Fibroblast of the aortic adventitia (primary cell): ENCODE measurements at regions not wholly inside any gene's neighbourhood (a gene's known extent, or its start where the extent isn't known, plus 50 kb on each side); places are given as distances from the start of the nearest gene placed in this dataset.

Experiments
- DNase-seq: peaks from one replicate; pipeline ENCODE4 v3.0.0-alpha.2; 2010; ENCODE audit warnings: low read depth
- H3K4me3 ChIP-seq: 2 replicates; pipeline ENCODE4 v1.5.1; 2011; ENCODE audit warnings: low read depth, mild to moderate bottlenecking, control low read depth, low read length, moderate library complexity
- TF ChIP-seq, protein P1 (sequence below): IDR thresholded peaks from 2 replicates; pipeline ENCODE4 v1.5.1; 2011; ENCODE audit warnings: mild to moderate bottlenecking, low read length, control low read depth, inconsistent platforms; ENCODE audit not compliant: insufficient read depth

GRCh38 chr2:240255165-240255491, 114.7 kb upstream of the OTOS start:
- TF ChIP-seq, protein P1, sequence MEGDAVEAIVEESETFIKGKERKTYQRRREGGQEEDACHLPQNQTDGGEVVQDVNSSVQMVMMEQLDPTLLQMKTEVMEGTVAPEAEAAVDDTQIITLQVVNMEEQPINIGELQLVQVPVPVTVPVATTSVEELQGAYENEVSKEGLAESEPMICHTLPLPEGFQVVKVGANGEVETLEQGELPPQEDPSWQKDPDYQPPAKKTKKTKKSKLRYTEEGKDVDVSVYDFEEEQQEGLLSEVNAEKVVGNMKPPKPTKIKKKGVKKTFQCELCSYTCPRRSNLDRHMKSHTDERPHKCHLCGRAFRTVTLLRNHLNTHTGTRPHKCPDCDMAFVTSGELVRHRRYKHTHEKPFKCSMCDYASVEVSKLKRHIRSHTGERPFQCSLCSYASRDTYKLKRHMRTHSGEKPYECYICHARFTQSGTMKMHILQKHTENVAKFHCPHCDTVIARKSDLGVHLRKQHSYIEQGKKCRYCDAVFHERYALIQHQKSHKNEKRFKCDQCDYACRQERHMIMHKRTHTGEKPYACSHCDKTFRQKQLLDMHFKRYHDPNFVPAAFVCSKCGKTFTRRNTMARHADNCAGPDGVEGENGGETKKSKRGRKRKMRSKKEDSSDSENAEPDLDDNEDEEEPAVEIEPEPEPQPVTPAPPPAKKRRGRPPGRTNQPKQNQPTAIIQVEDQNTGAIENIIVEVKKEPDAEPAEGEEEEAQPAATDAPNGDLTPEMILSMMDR: no peak
- no peak for DNase-seq
- no peak overlapping the region for H3K4me3 ChIP-seq

- no peak for DNase-seq
- H3K4me3 ChIP-seq: no peak overlapping the region
- TF ChIP-seq, protein P1: no peak
Observed at GRCh38 chr2:240255811-240256703, 115.6 kb upstream of the OTOS start.

GRCh38 chr2:240256704-240257637, 116.5 kb upstream of the OTOS start:
- no peak for DNase-seq
- H3K4me3 ChIP-seq: no peak overlapping the region
- TF ChIP-seq, protein P1: no peak

DNA sequence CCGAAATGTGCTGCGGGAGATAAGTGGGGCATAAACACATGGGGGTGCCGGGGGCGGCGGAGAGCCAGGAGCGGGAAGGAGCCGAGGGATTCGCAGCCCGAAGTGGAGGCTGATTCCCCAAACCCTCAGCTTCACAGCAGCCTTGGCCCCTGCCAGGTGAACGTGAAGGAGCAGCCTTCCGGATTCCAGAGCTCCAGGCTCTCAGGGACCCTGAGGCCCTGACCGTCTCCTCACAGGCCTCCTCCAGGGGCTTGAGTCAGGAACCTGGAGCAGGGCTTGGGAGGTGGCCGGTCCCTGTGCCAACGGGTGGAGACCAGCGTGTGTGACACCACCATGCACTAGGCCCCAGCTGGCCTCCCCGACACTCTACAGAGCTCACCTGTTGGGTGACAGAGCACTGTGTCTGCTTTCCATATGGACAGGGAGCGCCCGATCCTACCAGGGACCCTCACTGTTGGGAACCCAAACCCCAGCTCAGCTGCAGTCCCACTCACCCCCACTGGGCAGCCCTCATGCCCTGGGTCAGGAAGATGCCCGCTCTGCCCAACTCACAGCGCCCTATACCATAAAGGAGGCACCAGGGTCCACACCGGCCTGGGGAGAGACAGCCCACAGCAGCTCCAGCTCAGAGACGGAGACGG, 117.6 kb upstream of the OTOS start:
- TF ChIP-seq, protein P1: no peak
- no peak for DNase-seq
- H3K4me3 ChIP-seq: no peak overlapping the region

DNA sequence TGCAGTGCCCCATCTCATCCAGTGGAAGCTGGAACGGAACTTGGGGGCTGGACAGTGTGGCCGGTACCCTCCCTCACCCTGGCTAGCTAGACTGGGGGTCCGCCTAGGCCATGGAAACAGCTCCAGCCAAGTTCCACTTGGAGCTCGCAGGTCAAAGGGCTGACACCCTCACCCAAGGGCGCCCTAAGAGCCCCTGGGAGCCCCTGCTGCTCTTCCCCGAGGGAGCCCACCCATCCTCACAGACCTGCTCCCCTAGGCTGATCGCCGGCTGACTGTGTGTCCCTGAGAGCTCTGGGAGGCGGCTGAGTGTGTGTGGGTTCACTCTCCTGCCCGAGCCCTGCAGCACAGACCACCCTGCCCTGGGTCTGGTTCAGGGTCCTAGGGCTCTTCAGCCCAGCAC, 118.2 kb upstream of the OTOS start:
- DNase-seq: no peak
- TF ChIP-seq, protein P1: no peak
- H3K4me3 ChIP-seq: no peak overlapping the region

- H3K4me3 ChIP-seq: no peak overlapping the region
- peak; percentile 35 for DNase-seq
- TF ChIP-seq, protein P1: peak; percentile 2
Observed at GRCh38 chr2:240259201-240259923, 118.9 kb upstream of the OTOS start.
